Fibroblast of mammary gland (primary cell): ENCODE measurements at regions not wholly inside any gene's neighbourhood (a gene's known extent, or its start where the extent isn't known, plus 50 kb on each side); places are given as distances from the start of the nearest gene placed in this dataset.
A peak's percentile ranks its signal among the peaks of the same experiment; 100 is the strongest.

ENCODE experiments used
- DNase-seq: peaks from one replicate; pipeline ENCODE4 v3.0.0-alpha.2; 2010; ENCODE audit warnings: low read depth
- H3K4me3 ChIP-seq: 2 replicates; pipeline ENCODE4 v1.5.1; 2011; ENCODE audit warnings: low read depth, mild to moderate bottlenecking, low read length, moderate library complexity; ENCODE audit not compliant: control insufficient read depth
- CTCF ChIP-seq: conservative IDR thresholded peaks from 2 replicates; pipeline ENCODE4 v1.5.1; 2011; ENCODE audit warnings: low read depth, low read length, inconsistent platforms; ENCODE audit not compliant: control insufficient read depth, insufficient read depth

- no peak overlapping the region for H3K4me3 ChIP-seq
- no peak for DNase-seq
- no peak for TF ChIP-seq CTCF
Observed at GRCh38 chr10:106520698-106521097, 643.8 kb downstream of the SORCS1 start.

GRCh38 chr10:106519376-106520030 lies 645.0 kb downstream of the SORCS1 start:
- TF ChIP-seq CTCF = no peak
- DNase-seq = no peak
- H3K4me3 ChIP-seq = no peak overlapping the region

- no peak for DNase-seq
- no peak overlapping the region for H3K4me3 ChIP-seq
- no peak for TF ChIP-seq CTCF
Observed at GRCh38 chr10:106515206-106515790, 649.2 kb downstream of the SORCS1 start.

GRCh38 chr10:106513352-106513771 lies 651.1 kb downstream of the SORCS1 start:
- H3K4me3 ChIP-seq = no peak overlapping the region
- no peak for TF ChIP-seq CTCF
- no peak for DNase-seq

- H3K4me3 ChIP-seq = no peak overlapping the region
- TF ChIP-seq CTCF = no peak
- no peak for DNase-seq
Observed at GRCh38 chr10:106511917-106512316, 652.6 kb downstream of the SORCS1 start.

- no peak overlapping the region for H3K4me3 ChIP-seq
- DNase-seq = peak; percentile 20
- TF ChIP-seq CTCF = no peak
Observed at GRCh38 chr10:106508950-106509349, 655.6 kb downstream of the SORCS1 start.
